ENCODE measurements at regions not wholly inside any gene's neighbourhood (a gene's known extent, or its start where the extent isn't known, plus 50 kb on each side); places are given as distances from the start of the nearest gene placed in this dataset.

GRCh38 chr10:1911771-1912170, 174.4 kb upstream of the ADARB2 start:
- no peak for DNase-seq

- DNase-seq, result no peak
Observed at GRCh38 chr10:1903982-1904381, 166.7 kb upstream of the ADARB2 start.

- DNase-seq, result no peak
Observed at GRCh38 chr10:1896153-1896552, 158.8 kb upstream of the ADARB2 start.

- DNase-seq, result no peak
Observed at GRCh38 chr10:1895691-1896090, 158.4 kb upstream of the ADARB2 start.

- no peak for DNase-seq
Observed at GRCh38 chr10:1894912-1895311, 157.6 kb upstream of the ADARB2 start.

GRCh38 chr10:1893941-1894340, 156.6 kb upstream of the ADARB2 start:
- no peak for DNase-seq

- DNase-seq, result no peak
Observed at GRCh38 chr10:1886039-1886438, 148.7 kb upstream of the ADARB2 start.

GRCh38 chr10:1882728-1883127, 145.4 kb upstream of the ADARB2 start:
- DNase-seq, result no peak

- DNase-seq, result no peak
Observed at GRCh38 chr10:1882180-1882579, 144.9 kb upstream of the ADARB2 start.

GRCh38 chr10:1881636-1882035, 144.3 kb upstream of the ADARB2 start:
- DNase-seq, result no peak

- DNase-seq, result no peak
Observed at GRCh38 chr10:1874533-1874932, 137.2 kb upstream of the ADARB2 start.

- no peak for DNase-seq
Observed at GRCh38 chr10:1873661-1874315, 136.5 kb upstream of the ADARB2 start.

GRCh38 chr10:1872151-1872726, 134.9 kb upstream of the ADARB2 start:
- DNase-seq, result no peak

- DNase-seq, result no peak
Observed at GRCh38 chr10:1870491-1870890, 133.2 kb upstream of the ADARB2 start.

GRCh38 chr10:1869861-1870260, 132.5 kb upstream of the ADARB2 start:
- DNase-seq, result no peak

- DNase-seq, result no peak
Observed at GRCh38 chr10:1860351-1860750, 123.0 kb upstream of the ADARB2 start.

GRCh38 chr10:1858547-1858946, 121.2 kb upstream of the ADARB2 start:
- DNase-seq, result no peak

GRCh38 chr10:1858048-1858447, 120.7 kb upstream of the ADARB2 start:
- DNase-seq, result no peak

- DNase-seq, result no peak
Observed at GRCh38 chr10:1855911-1856310, 118.6 kb upstream of the ADARB2 start.

- no peak for DNase-seq
Observed at GRCh38 chr10:1854271-1854670, 116.9 kb upstream of the ADARB2 start.

- DNase-seq, result no peak
Observed at GRCh38 chr10:1853801-1854200, 116.5 kb upstream of the ADARB2 start.

GRCh38 chr10:1852841-1853240, 115.5 kb upstream of the ADARB2 start:
- DNase-seq, result no peak

GRCh38 chr10:1851762-1852161, 114.4 kb upstream of the ADARB2 start:
- DNase-seq, result no peak

- DNase-seq, result no peak
Observed at GRCh38 chr10:1850971-1851527, 113.7 kb upstream of the ADARB2 start.

GRCh38 chr10:1847361-1847760, 110.0 kb upstream of the ADARB2 start:
- no peak for DNase-seq

All from GF-D8 (cell line).